NCI-H748 (cell line): ENCODE measurements at regions not wholly inside any gene's neighbourhood (a gene's known extent, or its start where the extent isn't known, plus 50 kb on each side); places are given as distances from the start of the nearest gene placed in this dataset.
"Not testable (repeated sequence)": the region's sequence is repeated elsewhere in the genome, so short reads cannot be mapped to it uniquely, and the experiment has no call there.

Source experiments
- DNase-seq: peaks from one replicate; lab custom pipeline; 2025; ENCODE audit not compliant: unreplicated experiment; lab: John Stamatoyannopoulos, UW

GRCh38 chr2:6107290-6107689 lies 415.1 kb downstream of the SOX11 start:
- no peak for DNase-seq

GRCh38 chr2:6109831-6110230 lies 417.6 kb downstream of the SOX11 start:
- no peak for DNase-seq

- DNase-seq = no peak
Observed at GRCh38 chr2:6111781-6112261, 419.6 kb downstream of the SOX11 start.

GRCh38 chr2:6113786-6114185 lies 421.6 kb downstream of the SOX11 start:
- no peak for DNase-seq

- DNase-seq = no peak
Observed at GRCh38 chr2:6127718-6128117, 435.5 kb downstream of the SOX11 start.

GRCh38 chr2:6139142-6139541 lies 447.0 kb downstream of the SOX11 start:
- DNase-seq = no peak

GRCh38 chr2:6139916-6140315 lies 447.7 kb downstream of the SOX11 start:
- peak; percentile 31 for DNase-seq

- DNase-seq = no peak
Observed at GRCh38 chr2:6140509-6140908, 448.3 kb downstream of the SOX11 start.

- no peak for DNase-seq
Observed at GRCh38 chr2:6143812-6144211, 451.6 kb downstream of the SOX11 start.

- not testable (repeated sequence) for DNase-seq
Observed at GRCh38 chr2:6147215-6147614, 455.0 kb downstream of the SOX11 start.

GRCh38 chr2:6148882-6149281 lies 456.7 kb downstream of the SOX11 start:
- DNase-seq = no peak

- no peak for DNase-seq
Observed at GRCh38 chr2:6159606-6160005, 467.4 kb downstream of the SOX11 start.

- no peak for DNase-seq
Observed at GRCh38 chr2:6163932-6164331, 471.7 kb downstream of the SOX11 start.

GRCh38 chr2:6164986-6165747 lies 473.0 kb downstream of the SOX11 start:
- DNase-seq = peak; percentile 4

GRCh38 chr2:6167592-6168138 lies 475.5 kb downstream of the SOX11 start:
- DNase-seq = peak; percentile 34

- no peak for DNase-seq
Observed at GRCh38 chr2:6168485-6168884, 476.3 kb downstream of the SOX11 start.

- no peak for DNase-seq
Observed at GRCh38 chr2:6171294-6171693, 479.1 kb downstream of the SOX11 start.

- DNase-seq = no peak
Observed at GRCh38 chr2:6177811-6178210, 485.6 kb downstream of the SOX11 start.

GRCh38 chr2:6181525-6181924 lies 489.3 kb downstream of the SOX11 start:
- DNase-seq = no peak

GRCh38 chr2:6181926-6182325 lies 489.7 kb downstream of the SOX11 start:
- DNase-seq = no peak

GRCh38 chr2:6183226-6183625 lies 491.0 kb downstream of the SOX11 start:
- DNase-seq = no peak

GRCh38 chr2:6184532-6185292 lies 492.5 kb downstream of the SOX11 start:
- peak; percentile 54 for DNase-seq
